HCT116 (cell line): ENCODE measurements at regions not wholly inside any gene's neighbourhood (a gene's known extent, or its start where the extent isn't known, plus 50 kb on each side); places are given as distances from the start of the nearest gene placed in this dataset.

Experiments
- ATAC-seq: fragments of 200-7000 bp; cut with Tn5 transposase; 2 replicates; pipeline ENCODE4 v1.9.1; 2020; ENCODE audit warnings: mild to moderate bottlenecking, moderate library complexity
- BruUV-seq: library from RNA; stranded (reverse); fragments of 400-500 nt; replicated peaks from 2 replicates; lab custom pipeline; 2021; lab: Mats Ljungman, UMichigan
- CTCF ChIA-PET: fragments of 300-600 bp; sonication (Branson Sonifier 250); formaldehyde crosslinking; loops from one replicate; lab custom pipeline; 2021; ENCODE audit warnings: antibody characterized with exemption; lab: Charles Lee
- POLR2A ChIA-PET: fragments of 300-600, 350-600 bp; sonication (Branson Sonifier 250); formaldehyde crosslinking; loops from one replicate; lab custom pipeline; 2021; ENCODE audit warnings: antibody characterized with exemption; lab: Charles Lee
- RAD21 ChIA-PET, 2 experiments: fragments of 300-600 bp; sonication (Branson Sonifier 250); formaldehyde crosslinking; loops; one replicate each; lab custom pipeline; 2023; ENCODE audit warnings: low total read pairs in 2 of 2; ENCODE audit not compliant: uncharacterized antibody in 2 of 2, unreplicated experiment in 2 of 2, low non-redundant PET in 1 of 2; lab: Charles Lee
- DNase-seq: peaks from one replicate; pipeline ENCODE4 v3.0.0-alpha.2; 2010; ENCODE audit warnings: low read depth, low spot score
- H2AFZ ChIP-seq: fragments of 200-600 bp; shearing (Covaris generic), sonication (generic); 2 replicates; pipeline ENCODE4 v1.6.1; 2017; ENCODE audit warnings: low read depth, mixed run types, mixed read lengths, antibody characterized with exemption, low read length; ENCODE audit not compliant: poor library complexity, severe bottlenecking
- H3K27ac ChIP-seq: 2 replicates; pipeline ENCODE4 v1.5.1; 2012; ENCODE audit warnings: low read depth, low read length
- H3K27me3 ChIP-seq: fragments of 200-600 bp; sonication (generic); 2 replicates; pipeline ENCODE4 v1.6.1; 2016; ENCODE audit warnings: mixed run types, low read length, mixed read lengths; ENCODE audit not compliant: insufficient read depth
- H3K36me3 ChIP-seq, 2 experiments: fragments of 200-500 bp in 1 of 2; fragments of 200-600 bp in 1 of 2; sonication (Bioruptor generic) in 1 of 2; sonication (generic) in 1 of 2; 2 replicates each; pipeline versions ENCODE4 v1.5.1 to v1.6.1; 2014 to 2016; ENCODE audit warnings: low read length in 2 of 2, inconsistent platforms in 1 of 2, mixed read lengths in 1 of 2, mixed run types in 1 of 2; ENCODE audit not compliant: insufficient read depth in 2 of 2, control insufficient read depth in 1 of 2
- H3K4me1 ChIP-seq, 2 experiments: fragments of 200-600 bp in 1 of 2; sonication (generic) in 1 of 2; 2 replicates each; pipeline versions ENCODE4 v1.5.1 to v1.6.1; 2012 to 2017; ENCODE audit warnings: low read length in 2 of 2, inconsistent platforms in 1 of 2, mild to moderate bottlenecking in 1 of 2, mixed read lengths in 1 of 2, mixed run types in 1 of 2, moderate library complexity in 1 of 2; ENCODE audit not compliant: insufficient read depth in 2 of 2, control insufficient read depth in 1 of 2
- H3K4me2 ChIP-seq: fragments of 200-600 bp; sonication (generic); 2 replicates; pipeline ENCODE4 v1.6.1; 2017; ENCODE audit warnings: mixed run types, low read length, mixed read lengths
- H3K4me3 ChIP-seq, 2 experiments: fragments of 200-600 bp in 1 of 2; sonication (generic) in 1 of 2; replicated peaks in 1 of 2; 2 replicates each; pipeline ENCODE4 v1.5.1; 2011 to 2016; ENCODE audit warnings: low read length in 2 of 2, control low read depth in 1 of 2, low read depth in 1 of 2, mild to moderate bottlenecking in 1 of 2, mixed read lengths in 1 of 2, mixed run types in 1 of 2
- H3K79me2 ChIP-seq: fragments of 200-600 bp; sonication (generic); 2 replicates; pipeline ENCODE4 v1.6.1; 2017; ENCODE audit warnings: mild to moderate bottlenecking, mixed run types, low read length, moderate library complexity, mixed read lengths; ENCODE audit not compliant: insufficient read depth
- H3K9ac ChIP-seq: fragments of 200-600 bp; sonication (generic); 2 replicates; pipeline ENCODE4 v1.6.1; 2016; ENCODE audit warnings: low read length, mixed read lengths
- H3K9me2 ChIP-seq: fragments of 200-600 bp; sonication (generic), shearing (Covaris generic); 2 replicates; pipeline ENCODE4 v1.6.1; 2017; ENCODE audit warnings: mixed run types, mild to moderate bottlenecking, moderate library complexity; ENCODE audit not compliant: insufficient read depth
- H3K9me3 ChIP-seq, 2 experiments: fragments of 200-500 bp in 1 of 2; fragments of 200-600 bp in 1 of 2; sonication (Bioruptor generic) in 1 of 2; sonication (generic) in 1 of 2; 2 replicates each; pipeline ENCODE4 v1.6.1; 2014 to 2017; ENCODE audit warnings: low read length in 2 of 2, mixed read lengths in 2 of 2, inconsistent platforms in 1 of 2, low read depth in 1 of 2, mild to moderate bottlenecking in 1 of 2, mixed run types in 1 of 2, moderate library complexity in 1 of 2; ENCODE audit not compliant: control insufficient read depth in 1 of 2, insufficient read depth in 1 of 2
- H4K20me1 ChIP-seq: fragments of 200-600 bp; sonication (generic), shearing (Covaris generic); 2 replicates; pipeline ENCODE4 v1.6.1; 2017; ENCODE audit warnings: mixed run types, mild to moderate bottlenecking, moderate library complexity; ENCODE audit not compliant: insufficient read depth
- CBX3 ChIP-seq: IDR thresholded peaks from 2 replicates; pipeline ENCODE4 v1.6.1; 2012; ENCODE audit warnings: low read depth
- CTCF ChIP-seq, 3 experiments: fragments of 200-600 bp in 1 of 3; sonication (generic) in 1 of 3; IDR thresholded peaks in 2 of 3; conservative IDR thresholded peaks in 1 of 3; 2 replicates each; pipeline ENCODE4 v1.5.1; 2012 to 2017; ENCODE audit warnings: low read depth in 2 of 3, low read length in 2 of 3, antibody characterized with exemption in 1 of 3, borderline replicate concordance in 1 of 3, control low read depth in 1 of 3, mild to moderate bottlenecking in 1 of 3, mixed read lengths in 1 of 3, mixed run types in 1 of 3, moderate library complexity in 1 of 3; ENCODE audit not compliant: insufficient read depth in 1 of 3
- EGR1 ChIP-seq: IDR thresholded peaks from 2 replicates; pipeline ENCODE4 v1.6.1; 2012; ENCODE audit warnings: low read depth
- ELF1 ChIP-seq: IDR thresholded peaks from 2 replicates; pipeline ENCODE4 v1.6.1; 2012; ENCODE audit warnings: low read depth, borderline replicate concordance
- EZH2 ChIP-seq: fragments of 200-600 bp; sonication (generic); IDR thresholded peaks from 2 replicates; pipeline ENCODE4 v1.6.1; 2017; ENCODE audit warnings: antibody characterized with exemption, mixed run types
- EZH2phosphoT487 ChIP-seq: fragments of 200-600 bp; IDR thresholded peaks from 2 replicates; pipeline ENCODE4 v1.6.1; 2018; ENCODE audit warnings: antibody characterized with exemption, borderline replicate concordance
- FOSL1 ChIP-seq: IDR thresholded peaks from 2 replicates; pipeline ENCODE4 v1.6.1; 2012; ENCODE audit warnings: low read depth
- POLR2A ChIP-seq: IDR thresholded peaks from 2 replicates; pipeline ENCODE4 v1.7.0; 2011; ENCODE audit warnings: borderline replicate concordance; ENCODE audit not compliant: insufficient read depth, insufficient read length; ENCODE audit errors: extremely low read depth
- POLR2AphosphoS5 ChIP-seq: IDR thresholded peaks from 2 replicates; pipeline ENCODE4 v1.6.1; 2011; ENCODE audit warnings: mild to moderate bottlenecking, low read depth, low read length, moderate library complexity
- REST ChIP-seq: IDR thresholded peaks from 2 replicates; pipeline ENCODE4 v1.6.1; 2012; ENCODE audit warnings: low read depth
- SIN3A ChIP-seq: IDR thresholded peaks from 2 replicates; pipeline ENCODE4 v1.6.1; 2012; ENCODE audit warnings: low read depth
- SP1 ChIP-seq: IDR thresholded peaks from 2 replicates; pipeline ENCODE4 v1.6.1; 2012; ENCODE audit warnings: low read depth
- TCF7L2 ChIP-seq: IDR thresholded peaks from 2 replicates; pipeline ENCODE4 v1.7.0; 2011; ENCODE audit warnings: borderline replicate concordance, inconsistent platforms; ENCODE audit not compliant: insufficient read depth, insufficient read length; ENCODE audit errors: extremely low read depth
- ZFX ChIP-seq: fragments of 450-650 bp; IDR thresholded peaks from 2 replicates; pipeline ENCODE4 v1.6.1; 2017
- ZNF274 ChIP-seq: fragments of 200-500 bp; sonication (Bioruptor generic); IDR thresholded peaks from 2 replicates; pipeline ENCODE4 v1.6.1; 2014; ENCODE audit warnings: mild to moderate bottlenecking, low read depth, low read length, inconsistent platforms
- intact Hi-C: fragments of 100-400 bp; cut with micrococcal nuclease; formaldehyde crosslinking; loops from 2 replicates; pipeline ENCODE4 v1.10.0; 2022
- TF ChIP-seq, protein P1 (sequence below): IDR thresholded peaks from 2 replicates; pipeline ENCODE4 v1.6.1; 2012
- TF ChIP-seq, protein P2 (sequence below): IDR thresholded peaks from 2 replicates; pipeline ENCODE4 v1.6.1; 2012

DNA sequence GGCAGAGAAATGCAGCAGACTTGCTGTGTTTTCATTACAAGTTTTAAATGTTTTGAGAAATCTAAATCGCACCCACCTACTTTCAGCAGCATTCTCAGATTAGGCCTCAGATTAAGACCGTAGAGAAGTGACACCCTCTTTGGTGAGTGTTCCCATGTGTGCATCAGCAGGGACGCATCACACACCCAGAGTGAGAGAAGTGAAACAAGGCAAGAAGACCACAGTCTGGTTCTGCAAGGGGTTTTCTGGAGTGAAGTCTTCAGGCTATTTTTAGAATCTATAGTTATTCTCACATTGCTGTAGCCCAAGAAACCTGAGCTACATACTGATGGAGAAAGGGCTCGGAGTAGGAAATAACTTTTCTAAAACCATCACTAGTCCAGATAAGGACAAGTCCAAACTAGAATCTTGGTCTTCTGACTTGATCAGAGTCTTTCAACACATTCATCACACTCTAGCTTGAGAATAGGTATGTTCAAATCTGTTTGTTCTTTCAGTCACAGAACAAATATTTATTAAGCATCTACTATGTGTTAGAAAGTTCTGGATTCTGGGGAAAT, 1216.6 kb upstream of the PIK3C3 start:
- no peaks in the 10 kb centered on the region for H4K20me1 ChIP-seq
- no peaks in the 10 kb centered on the region for H3K36me3 ChIP-seq
- no peak overlapping the region for H3K4me2 ChIP-seq
- intact Hi-C loops, result no loop called here
- CTCF ChIA-PET, result no interaction called here
- no peak overlapping the region for H3K27ac ChIP-seq
- H3K9ac ChIP-seq, result no peak overlapping the region
- peaks cover 15 to 16% of the 10 kb centered on the region in 2 experiments for H3K9me3 ChIP-seq
- H3K79me2 ChIP-seq, result no peaks in the 10 kb centered on the region
- H3K27me3 ChIP-seq, result no peaks in the 10 kb centered on the region
- no peak for TF ChIP-seq ZFX
- no peak for TF ChIP-seq ELF1
- TF ChIP-seq EZH2, result no peak
- TF ChIP-seq, protein P1, sequence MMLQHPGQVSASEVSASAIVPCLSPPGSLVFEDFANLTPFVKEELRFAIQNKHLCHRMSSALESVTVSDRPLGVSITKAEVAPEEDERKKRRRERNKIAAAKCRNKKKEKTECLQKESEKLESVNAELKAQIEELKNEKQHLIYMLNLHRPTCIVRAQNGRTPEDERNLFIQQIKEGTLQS, result no peak
- TF ChIP-seq REST, result no peak
- TF ChIP-seq SIN3A, result no peak
- TF ChIP-seq EGR1, result no peak
- no peak for TF ChIP-seq CTCF (IDR thresholded peaks at IDR 0.05 in 2 of 3, conservative IDR thresholded peaks at IDR 0.05 in 1 of 3; ENCODE audit: borderline replicate concordance in 1 of 3, insufficient read depth in 1 of 3, low read depth in 2 of 3, low read length in 2 of 3)
- no peak for TF ChIP-seq POLR2A
- no peak for TF ChIP-seq SP1
- TF ChIP-seq FOSL1, result no peak
- TF ChIP-seq CBX3, result no peak
- TF ChIP-seq, protein P2, sequence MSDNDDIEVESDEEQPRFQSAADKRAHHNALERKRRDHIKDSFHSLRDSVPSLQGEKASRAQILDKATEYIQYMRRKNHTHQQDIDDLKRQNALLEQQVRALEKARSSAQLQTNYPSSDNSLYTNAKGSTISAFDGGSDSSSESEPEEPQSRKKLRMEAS, result no peak
- no peak for TF ChIP-seq EZH2phosphoT487
- TF ChIP-seq ZNF274, result no peak
- no peak for TF ChIP-seq POLR2AphosphoS5
- TF ChIP-seq TCF7L2, result no peak
- RAD21 ChIA-PET, result no interaction called here
- BruUV-seq, result no TSS peak
- no peaks in the 10 kb centered on the region for H3K9me2 ChIP-seq
- no peak overlapping the region for H2AFZ ChIP-seq
- H3K4me3 ChIP-seq, result no peak overlapping the region
- no peak for ATAC-seq
- H3K4me1 ChIP-seq, result no peaks in the 10 kb centered on the region
- POLR2A ChIA-PET, result no interaction called here
- DNase-seq, result no peak
